ENCODE measurements at regions not wholly inside any gene's neighbourhood (a gene's known extent, or its start where the extent isn't known, plus 50 kb on each side); places are given as distances from the start of the nearest gene placed in this dataset.

- no peak for DNase-seq (ENCODE audit: low spot score)
Observed at GRCh38 chr6:165715428-165715827, 52.4 kb upstream of the PDE10A start.

GRCh38 chr6:165714907-165715306, 51.9 kb upstream of the PDE10A start:
- no peak for DNase-seq (ENCODE audit: low spot score)

- no peak for DNase-seq (ENCODE audit: low spot score)
Observed at GRCh38 chr6:165713845-165714466, 50.9 kb upstream of the PDE10A start.

All from hematopoietic multipotent progenitor cell treated with erythropoietin and hydrocortisone succinate and interleukin-3 and kit ligand, for 15 days (in vitro differentiated cells).